ENCODE measurements at regions not wholly inside any gene's neighbourhood (a gene's known extent, or its start where the extent isn't known, plus 50 kb on each side); places are given as distances from the start of the nearest gene placed in this dataset.

- H3K9me3 ChIP-seq, result no peaks in the 10 kb centered on the region
- H3K27ac ChIP-seq (replicated peaks in 1 of 4), result no peak overlapping the region
- TF ChIP-seq EP300 (IDR thresholded peaks at IDR 0.05), result no peak
- TF ChIP-seq POLR2AphosphoS5 (IDR thresholded peaks at IDR 0.05), result no peak
- TF ChIP-seq CTCF (IDR thresholded peaks at IDR 0.05), result no peak
- no peak for TF ChIP-seq POLR2A (IDR thresholded peaks at IDR 0.05; ENCODE audit: low read depth)
- DNase-seq (ENCODE audit: extremely low spot score), result no peak
- H3K27me3 ChIP-seq, result no peaks in the 10 kb centered on the region
- H3K4me3 ChIP-seq, result no peak overlapping the region
- intact Hi-C loops (cut with DNase I), result no loop called here
- H3K4me1 ChIP-seq, result peaks cover under 1 to 12% (median 7%) of the 10 kb centered on the region in 4 donors
- 88% methylated on average over 6 of the region's 6 CpGs for WGBS
- H3K36me3 ChIP-seq, result no peaks in the 10 kb centered on the region
These were observed 165.8 kb downstream of the LARP7 start for GRCh38 chr4:112802780-112803179.

GRCh38 chr4:112807083-112807482 is 170.1 kb downstream of the LARP7 start:
- H3K4me1 ChIP-seq, result peaks cover 5 to 17% (median 12%) of the 10 kb centered on the region in 4 donors
- H3K27ac ChIP-seq (replicated peaks in 1 of 4), result no peak overlapping the region
- intact Hi-C loops (cut with DNase I), result no loop called here
- no peak overlapping the region for H3K4me3 ChIP-seq
- H3K36me3 ChIP-seq, result no peaks in the 10 kb centered on the region
- TF ChIP-seq POLR2A (IDR thresholded peaks at IDR 0.05; ENCODE audit: low read depth), result no peak
- TF ChIP-seq CTCF (IDR thresholded peaks at IDR 0.05), result no peak
- TF ChIP-seq EP300 (IDR thresholded peaks at IDR 0.05), result no peak
- TF ChIP-seq POLR2AphosphoS5 (IDR thresholded peaks at IDR 0.05), result no peak
- no peaks in the 10 kb centered on the region for H3K27me3 ChIP-seq
- DNase-seq (ENCODE audit: extremely low spot score), result no peak
- 72% methylated on average over 2 of the region's 2 CpGs for WGBS
- no peaks in the 10 kb centered on the region for H3K9me3 ChIP-seq

- Histone ChIP-seq H3K27ac (replicated peaks in 1 of 4) (peak overlapping the region in 2 of 4 donors; percentile 22 to 38), H3K36me3 (no peaks in the 10 kb centered on the region), H3K27me3 (no peaks in the 10 kb centered on the region), H3K4me3 (no peak overlapping the region), H3K4me1 (peaks cover 5 to 17% (median 12%) of the 10 kb centered on the region in 4 donors), H3K9me3 (no peaks in the 10 kb centered on the region)
- no peak for TF ChIP-seq POLR2A (IDR thresholded peaks at IDR 0.05; ENCODE audit: low read depth)
- no peak for TF ChIP-seq CTCF (IDR thresholded peaks at IDR 0.05)
- TF ChIP-seq POLR2AphosphoS5 (IDR thresholded peaks at IDR 0.05), result no peak
- no peak for TF ChIP-seq EP300 (IDR thresholded peaks at IDR 0.05)
- DNase-seq (ENCODE audit: extremely low spot score), result no peak
- 53% methylated on average over 1 of the region's 1 CpG for WGBS
- intact Hi-C loops (cut with DNase I), result no loop called here
These were observed 171.1 kb downstream of the LARP7 start for GRCh38 chr4:112808001-112808400.

- no peak overlapping the region for H3K27ac ChIP-seq (replicated peaks in 1 of 4)
- no peak overlapping the region for H3K4me3 ChIP-seq
- H3K36me3 ChIP-seq, result no peaks in the 10 kb centered on the region
- H3K4me1 ChIP-seq, result peaks cover 0 to 10% (median 5%) of the 10 kb centered on the region in 4 donors
- TF ChIP-seq CTCF (IDR thresholded peaks at IDR 0.05), result no peak
- no peak for TF ChIP-seq POLR2AphosphoS5 (IDR thresholded peaks at IDR 0.05)
- no peak for TF ChIP-seq POLR2A (IDR thresholded peaks at IDR 0.05; ENCODE audit: low read depth)
- no peak for TF ChIP-seq EP300 (IDR thresholded peaks at IDR 0.05)
- no peak for DNase-seq (ENCODE audit: extremely low spot score)
- H3K9me3 ChIP-seq, result no peaks in the 10 kb centered on the region
- H3K27me3 ChIP-seq, result no peaks in the 10 kb centered on the region
- intact Hi-C loops (cut with DNase I), result no loop called here
- WGBS, result 46% methylated on average over 2 of the region's 2 CpGs
These were observed 176.8 kb downstream of the LARP7 start for GRCh38 chr4:112813790-112814189.
